GM18519 (cell line): ENCODE measurements at regions not wholly inside any gene's neighbourhood (a gene's known extent, or its start where the extent isn't known, plus 50 kb on each side); places are given as distances from the start of the nearest gene placed in this dataset.

Source experiments
- ATAC-seq: cut with Tn5 transposase; IDR thresholded peaks from one replicate; pipeline ENCODE4 v1.9.1; 2021; ENCODE audit warnings: mild to moderate bottlenecking, moderate library complexity; ENCODE audit not compliant: unreplicated experiment, low FRiP score

DNA sequence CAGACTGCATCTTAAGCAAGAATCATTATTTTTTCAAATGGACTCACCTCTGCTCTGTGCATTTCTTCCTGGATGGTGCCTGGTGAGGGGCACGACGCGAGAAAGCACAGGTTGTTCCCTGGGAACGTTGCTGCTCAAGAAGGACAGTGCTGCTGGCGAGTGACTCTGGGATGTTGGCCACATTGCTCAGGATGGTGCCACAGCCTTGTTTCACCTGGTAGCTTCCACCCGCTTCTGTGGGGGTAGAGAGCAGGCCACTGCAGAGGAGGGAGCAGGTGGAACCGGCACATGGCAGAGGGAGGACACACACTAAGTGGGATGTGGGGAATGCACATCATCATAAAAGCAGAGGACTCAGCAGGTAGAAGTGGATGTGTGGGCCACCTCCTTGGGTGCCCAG is 444.7 kb downstream of the TCERG1L start:
- no peak for ATAC-seq

DNA sequence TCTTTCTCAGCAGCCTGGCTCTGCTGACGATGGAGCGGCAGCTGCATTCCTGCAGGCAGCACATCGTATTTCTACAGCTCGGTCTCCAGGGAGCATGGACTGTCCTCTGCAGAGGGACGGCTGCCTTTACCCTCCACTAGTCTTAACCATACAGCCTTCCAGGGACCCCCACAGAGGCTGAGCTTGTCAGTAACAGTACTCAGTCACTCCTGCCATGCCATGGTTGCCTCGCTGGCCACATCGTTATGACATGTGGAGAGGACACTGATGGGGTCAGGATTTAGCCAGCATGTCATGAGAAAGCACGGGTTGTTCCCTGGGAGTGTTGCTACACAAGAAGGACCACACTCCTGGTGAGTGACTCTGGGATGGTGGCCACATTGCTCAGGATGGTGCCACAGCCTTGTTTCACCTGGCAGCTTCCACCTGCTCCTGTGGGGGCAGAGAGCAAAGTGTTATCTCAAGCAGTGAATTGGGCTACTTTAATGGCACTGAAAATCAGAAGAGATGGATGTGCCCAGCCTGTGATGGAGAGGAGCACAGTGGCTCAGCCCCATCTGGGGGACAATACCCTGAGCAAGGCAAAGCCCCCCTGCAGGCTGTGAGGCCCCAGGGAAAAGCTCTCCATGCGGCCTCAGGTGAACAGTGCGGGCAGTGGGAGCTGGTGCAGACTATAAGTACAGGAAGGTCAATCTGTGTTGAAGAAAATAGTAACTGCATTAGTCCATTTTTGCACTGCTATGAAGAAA is 443.9 kb downstream of the TCERG1L start:
- ATAC-seq: no peak

DNA sequence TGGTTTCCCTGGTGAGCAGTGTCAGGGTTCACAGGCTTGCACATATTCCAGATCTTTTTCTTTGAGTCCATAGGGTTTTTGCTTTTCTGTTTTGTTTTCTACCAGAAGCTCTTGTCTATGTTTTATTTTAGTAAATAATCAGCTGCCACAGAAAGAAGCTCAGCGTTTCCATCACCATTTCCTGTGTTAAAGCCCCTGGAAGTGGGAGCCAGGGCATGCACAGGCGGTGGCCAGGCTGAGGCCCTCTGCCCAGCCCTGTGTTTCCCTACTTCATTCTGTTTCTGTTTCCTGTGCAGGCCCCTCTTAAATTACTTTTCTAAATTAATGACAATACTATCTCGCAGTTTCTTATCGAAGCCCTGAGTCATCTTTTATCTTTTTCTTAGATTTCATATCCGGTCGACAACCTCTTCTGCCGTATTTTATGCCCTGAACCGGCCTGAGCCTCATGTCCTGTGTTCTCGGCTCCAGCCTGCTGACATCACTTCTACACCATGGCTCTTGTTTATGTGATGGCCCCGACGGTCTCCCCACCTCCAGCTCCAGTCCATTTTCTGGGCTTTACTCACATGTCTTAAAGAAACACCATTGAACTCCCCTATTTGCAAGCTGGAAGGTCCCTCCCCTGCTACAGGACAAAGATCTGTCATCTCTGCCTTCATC is 442.2 kb downstream of the TCERG1L start:
- no peak for ATAC-seq

DNA sequence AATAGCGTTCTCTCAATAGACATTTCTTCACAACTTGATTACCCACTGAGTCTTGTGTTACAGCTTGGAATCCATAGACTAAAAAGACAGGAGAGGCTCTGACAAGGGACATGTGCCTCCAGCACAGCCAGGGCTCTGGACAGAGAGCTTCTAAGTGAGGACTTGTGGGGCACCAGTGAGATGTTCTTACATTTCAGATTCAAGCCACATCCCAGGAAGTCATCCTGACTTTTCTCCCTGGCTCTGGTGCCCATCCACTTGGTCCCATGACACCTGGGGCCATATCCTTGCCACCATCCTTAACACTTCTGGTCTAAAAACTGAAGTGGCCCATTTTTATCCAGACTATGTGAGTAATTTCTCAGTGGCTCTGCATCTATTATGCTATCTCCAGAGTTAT is 440.1 kb downstream of the TCERG1L start:
- no peak for ATAC-seq

DNA sequence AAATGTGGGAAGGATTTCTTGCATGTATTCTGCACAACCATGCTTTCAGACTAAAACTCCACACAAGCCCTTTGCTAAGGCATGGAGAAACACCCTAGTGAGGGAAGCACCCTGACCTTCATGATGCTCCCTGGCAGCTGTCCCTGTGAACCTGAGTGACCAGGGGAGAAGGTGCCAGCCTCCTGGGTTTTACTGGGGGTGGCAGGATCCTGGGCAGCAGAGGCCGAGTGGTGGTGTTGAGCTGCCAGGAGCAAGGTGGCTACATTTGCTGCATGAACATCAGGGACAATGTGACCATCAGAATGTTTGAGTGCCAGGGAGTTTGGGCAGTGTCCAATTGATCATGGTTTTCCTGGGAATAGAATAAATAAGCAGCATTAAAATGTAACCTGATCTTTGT is 437.9 kb downstream of the TCERG1L start:
- no peak for ATAC-seq

DNA sequence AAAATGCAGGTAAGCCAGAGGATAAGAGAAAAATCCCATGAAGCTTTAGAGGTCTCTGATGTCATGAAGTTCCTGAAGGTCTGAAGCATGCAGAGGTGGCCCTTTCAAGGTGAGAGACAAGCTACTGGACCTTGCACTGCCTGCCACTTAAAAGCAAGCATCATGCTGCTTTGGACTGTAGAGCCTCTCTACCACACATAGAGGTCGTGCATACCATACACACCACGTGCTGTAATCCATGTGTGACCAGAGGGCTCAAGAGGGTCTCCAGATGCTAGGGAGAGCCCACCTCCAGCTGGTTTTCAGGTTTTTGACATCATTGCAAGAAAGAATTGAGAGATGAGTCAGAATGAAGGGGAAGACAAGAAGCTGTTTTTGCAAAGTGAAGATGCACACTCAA is 436.4 kb downstream of the TCERG1L start:
- no peak for ATAC-seq

DNA sequence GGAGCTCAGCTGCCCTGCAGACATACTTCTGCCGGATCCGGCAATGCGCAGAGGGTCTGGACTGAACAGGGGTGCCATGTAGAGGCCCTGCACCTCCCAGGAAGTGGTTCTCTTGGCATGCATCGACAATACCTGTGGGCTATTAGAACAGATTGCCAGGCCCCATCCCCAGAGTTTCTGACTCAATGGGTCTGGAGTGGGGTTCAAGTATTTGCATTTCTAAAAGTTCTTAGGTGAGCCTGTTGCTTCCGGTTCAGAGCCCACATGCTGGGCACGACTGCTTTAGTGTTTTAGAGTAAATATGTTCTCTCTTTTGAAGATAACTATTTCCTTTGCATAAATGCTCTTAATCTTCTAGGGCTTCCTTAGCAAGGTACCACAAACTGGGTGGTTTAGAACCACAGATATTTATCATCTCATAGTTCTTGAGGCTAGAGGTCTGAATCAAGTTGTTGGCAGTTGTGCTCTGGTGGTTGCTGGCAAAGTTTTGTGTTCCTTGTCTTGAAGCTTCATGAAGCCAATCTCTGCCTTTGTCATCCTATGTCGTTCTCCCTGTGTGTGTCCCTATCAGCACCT is 435.5 kb downstream of the TCERG1L start:
- no peak for ATAC-seq

DNA sequence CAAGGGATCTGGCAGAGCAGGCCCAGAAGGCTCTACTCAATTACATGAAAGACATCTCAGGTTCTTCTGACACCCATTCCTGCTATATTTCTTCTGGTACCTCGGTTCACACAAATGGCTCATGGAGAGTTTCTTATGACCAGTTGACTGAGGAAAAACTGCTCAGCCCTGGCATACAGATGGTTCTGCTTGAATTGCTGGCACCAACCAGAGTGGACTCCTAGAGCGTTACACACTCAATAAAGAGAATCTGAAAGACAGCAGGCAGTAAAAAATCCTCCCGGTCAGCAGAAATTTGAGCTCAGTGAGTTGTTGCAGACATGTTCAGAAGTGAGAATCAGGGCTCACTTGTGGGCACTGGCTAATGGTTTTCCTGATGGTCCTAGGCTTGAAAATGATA is 434.4 kb downstream of the TCERG1L start:
- no peak for ATAC-seq

DNA sequence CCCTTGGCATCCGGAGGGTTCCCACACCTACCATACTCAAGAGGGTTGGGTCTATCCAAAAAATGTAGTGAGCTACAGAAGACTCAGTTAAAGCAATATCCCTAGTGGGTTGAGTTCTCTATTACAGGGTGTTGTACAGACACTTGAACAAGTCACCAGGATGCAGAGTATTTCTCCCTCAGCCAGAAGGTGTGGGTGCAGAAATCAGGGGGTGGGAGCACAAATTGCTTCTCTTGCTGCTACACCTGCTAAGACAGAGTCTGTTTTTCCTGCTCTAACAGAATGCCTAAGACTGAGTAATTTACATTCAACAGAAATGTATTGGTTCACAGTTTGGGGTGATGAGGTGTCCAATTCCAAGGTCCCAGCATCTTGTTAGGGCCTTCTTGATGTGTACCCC is 433.4 kb downstream of the TCERG1L start:
- no peak for ATAC-seq

DNA sequence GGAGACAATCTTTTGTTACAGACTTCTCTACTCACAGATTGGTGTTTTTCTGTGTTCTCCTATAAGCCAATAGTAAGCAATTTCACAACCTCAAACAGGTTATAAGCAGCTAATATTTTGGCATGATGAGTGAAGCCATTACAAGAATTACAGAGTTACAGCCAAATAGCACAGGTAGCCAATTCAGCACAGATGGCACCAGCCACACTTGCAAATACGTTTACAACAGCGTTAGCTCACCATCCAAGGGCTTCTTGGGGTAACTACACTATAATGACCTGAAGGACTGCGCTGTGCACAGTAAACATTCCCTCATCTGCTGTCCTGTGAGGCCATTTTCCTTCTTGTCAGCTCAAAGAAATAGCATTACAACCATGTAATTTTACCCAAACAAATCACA is 428.6 kb downstream of the TCERG1L start:
- no peak for ATAC-seq

DNA sequence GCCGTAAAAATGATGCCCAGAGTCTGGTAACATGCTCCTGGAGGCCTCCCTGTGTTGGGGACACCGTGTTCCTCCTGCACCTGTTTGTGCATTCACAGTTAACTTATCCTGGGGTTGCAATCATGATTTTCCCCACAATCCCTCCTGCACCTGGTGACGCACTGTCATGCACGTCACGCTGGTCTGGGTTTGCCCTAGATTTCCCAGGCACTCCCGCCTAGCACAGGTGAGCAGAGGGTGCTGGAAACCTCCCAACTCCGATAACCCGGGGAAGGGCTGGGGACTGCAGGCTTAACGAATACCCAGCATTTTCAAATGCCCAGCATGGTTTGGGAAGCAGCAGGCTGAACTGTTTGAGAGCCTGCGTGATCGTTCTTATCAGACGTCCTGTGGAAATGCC is 427.1 kb downstream of the TCERG1L start:
- ATAC-seq: no peak

DNA sequence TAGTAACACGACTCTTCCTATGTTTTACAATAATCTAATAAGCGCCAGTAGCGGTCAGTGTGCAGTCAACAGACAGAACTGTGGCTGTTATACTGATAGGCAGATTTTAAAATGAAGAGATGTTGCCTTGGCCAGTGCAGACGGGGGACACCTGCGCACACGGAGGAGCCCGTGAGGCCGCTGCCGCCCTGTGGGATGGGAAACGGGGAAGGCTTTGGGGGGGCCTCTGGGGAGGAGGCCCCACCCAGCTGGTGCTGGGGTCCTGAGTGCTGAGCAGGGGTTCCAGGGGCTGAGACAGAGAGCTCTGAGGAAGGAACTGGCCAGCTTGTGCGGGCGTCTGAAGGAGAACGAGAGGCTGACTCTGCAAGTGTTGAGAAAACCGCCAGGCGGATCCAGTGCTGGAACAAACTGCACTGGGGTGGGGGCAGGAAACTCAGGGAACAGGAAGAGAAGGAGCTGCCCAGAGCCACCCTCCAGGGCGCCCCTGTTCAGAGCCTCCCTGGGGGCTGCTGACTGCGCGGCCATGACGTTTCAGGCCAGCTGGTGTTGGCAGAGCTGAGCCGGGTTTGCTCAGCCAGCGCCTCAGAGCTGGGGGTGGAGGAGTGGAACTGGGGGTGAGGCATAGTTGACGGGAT is 426.4 kb downstream of the TCERG1L start:
- ATAC-seq: no peak

DNA sequence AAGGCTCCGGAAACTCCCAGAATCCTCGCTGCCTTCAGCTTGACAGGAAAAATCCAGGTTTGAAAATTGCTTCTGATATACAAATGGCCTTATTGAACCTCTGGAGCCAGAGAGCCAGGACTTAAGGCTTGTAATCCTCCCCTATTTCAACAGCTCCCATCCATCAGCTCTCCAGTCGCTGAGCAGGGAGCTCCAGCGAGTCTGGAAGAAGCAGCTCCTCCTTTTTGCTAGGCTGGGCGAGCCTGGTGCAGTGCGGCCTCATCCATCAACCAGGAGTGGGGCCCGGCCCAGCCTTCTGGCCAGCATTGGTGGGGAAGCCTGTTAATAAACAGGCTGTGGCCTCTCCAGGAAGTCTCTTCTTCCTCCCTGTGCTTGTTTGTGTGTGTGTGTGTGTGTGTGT is 424.4 kb downstream of the TCERG1L start:
- no peak for ATAC-seq

DNA sequence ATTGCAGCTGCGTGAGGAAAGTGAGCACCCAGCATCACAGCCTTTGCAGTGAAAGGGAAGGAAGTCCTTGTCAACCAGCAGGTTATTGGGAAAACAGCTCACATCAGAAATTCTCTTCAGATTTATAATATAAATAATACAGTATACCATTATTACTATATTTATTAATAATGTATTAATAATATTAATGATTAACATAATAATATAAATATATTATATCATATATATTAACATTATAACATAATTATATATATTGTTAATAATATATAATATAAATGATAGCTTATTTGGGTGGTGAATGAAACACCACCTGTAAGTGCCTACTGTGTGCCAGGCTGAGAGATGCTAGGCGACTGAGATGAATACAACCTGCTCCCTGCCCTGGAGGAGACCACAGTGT is 423.0 kb downstream of the TCERG1L start:
- no peak for ATAC-seq

DNA sequence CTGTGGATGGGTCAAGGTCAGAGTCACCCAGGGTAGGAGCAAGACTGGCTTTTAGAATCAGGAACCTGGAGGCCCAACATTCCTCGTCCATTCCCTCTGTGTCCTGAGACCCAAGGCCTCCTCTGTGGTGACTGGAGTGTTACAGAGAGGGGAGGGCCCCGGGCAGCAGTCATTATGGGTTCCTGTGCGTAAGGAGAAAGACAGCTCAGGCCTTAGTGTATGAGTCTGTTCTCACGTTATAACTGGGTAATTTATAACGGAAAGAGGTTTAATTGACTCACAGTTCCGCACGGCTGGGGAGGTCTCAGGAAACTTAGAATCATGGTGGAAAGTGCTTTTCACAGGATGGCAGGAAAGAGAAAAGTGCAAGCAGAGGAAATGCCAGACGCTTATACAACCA is 422.3 kb downstream of the TCERG1L start:
- no peak for ATAC-seq

DNA sequence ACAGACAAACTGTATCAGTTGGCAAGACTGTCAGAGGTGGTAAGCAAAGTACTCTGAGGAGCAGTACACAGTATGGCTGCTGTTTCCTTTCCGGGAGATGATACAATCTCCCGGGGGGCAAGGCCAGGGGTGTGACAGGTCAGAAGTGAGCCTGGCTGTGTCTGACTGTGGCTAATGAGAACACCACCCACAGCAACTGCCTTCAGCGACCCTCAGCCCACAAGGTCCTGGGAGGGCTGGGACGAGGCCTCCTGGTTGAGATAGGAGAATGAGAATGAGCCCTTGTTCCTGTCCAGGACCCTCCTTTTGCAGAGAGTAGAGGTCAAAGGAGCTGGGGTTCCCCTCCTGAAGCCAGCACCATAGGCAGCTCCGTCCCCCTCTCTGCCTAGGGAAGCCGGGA is 421.7 kb downstream of the TCERG1L start:
- no peak for ATAC-seq

DNA sequence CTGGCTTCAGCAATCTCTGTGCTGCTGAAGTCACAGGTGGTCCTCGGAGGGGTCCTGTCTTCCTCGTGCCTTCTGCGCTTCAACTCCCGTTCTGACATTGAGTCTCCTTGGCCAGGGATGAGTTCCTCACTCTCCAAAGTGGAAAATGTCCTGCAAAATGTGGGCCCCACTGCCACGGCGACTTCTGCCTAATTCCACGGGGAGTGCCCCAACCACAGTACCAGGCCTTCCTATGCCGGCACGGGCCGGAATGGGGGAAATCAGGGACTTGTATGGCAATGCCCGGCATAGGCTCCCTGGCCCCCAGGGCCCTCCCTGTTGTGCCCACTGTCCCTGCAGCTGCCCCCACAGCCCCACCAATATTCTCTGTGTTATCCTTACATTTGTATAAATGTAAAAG is 420.5 kb downstream of the TCERG1L start:
- ATAC-seq: no peak

DNA sequence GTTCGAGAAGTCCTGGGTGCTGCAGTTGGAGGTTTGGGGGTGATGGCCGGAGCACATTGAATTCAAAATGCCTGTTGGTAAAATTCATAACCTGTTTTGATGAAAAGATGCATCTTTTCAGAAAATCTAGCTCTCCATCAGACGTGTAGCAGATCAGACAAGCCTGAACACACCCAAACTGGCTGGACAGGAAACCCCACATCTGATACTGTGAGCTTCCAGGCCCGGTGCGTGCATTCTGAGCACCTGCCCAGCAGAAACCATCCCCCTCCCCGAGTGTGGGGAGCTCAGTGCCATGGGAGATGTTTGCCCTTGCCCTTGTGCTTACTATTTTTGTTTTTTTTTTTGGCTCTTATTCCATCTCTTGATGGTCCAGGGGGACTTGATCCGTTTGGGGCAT is 417.1 kb downstream of the TCERG1L start:
- ATAC-seq: no peak

DNA sequence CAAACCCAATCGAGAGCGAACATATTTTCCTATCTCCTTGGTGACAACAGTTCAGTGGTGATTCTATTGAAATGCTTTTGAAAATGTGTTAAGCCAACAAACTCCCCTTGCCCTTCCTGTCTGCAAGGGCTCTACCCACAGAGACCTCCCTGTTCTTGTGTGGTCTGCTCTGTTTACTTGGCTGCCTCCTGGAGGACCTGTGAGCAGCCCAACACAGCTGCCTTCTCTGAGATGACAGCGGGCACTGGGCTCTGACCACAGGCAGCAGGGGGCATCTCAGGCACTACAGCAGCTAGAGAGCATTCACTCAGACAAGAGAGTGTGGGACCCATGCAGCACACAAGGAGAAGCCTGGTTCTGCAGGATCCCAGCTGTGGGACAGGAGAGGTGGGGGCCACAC is 416.4 kb downstream of the TCERG1L start:
- no peak for ATAC-seq

DNA sequence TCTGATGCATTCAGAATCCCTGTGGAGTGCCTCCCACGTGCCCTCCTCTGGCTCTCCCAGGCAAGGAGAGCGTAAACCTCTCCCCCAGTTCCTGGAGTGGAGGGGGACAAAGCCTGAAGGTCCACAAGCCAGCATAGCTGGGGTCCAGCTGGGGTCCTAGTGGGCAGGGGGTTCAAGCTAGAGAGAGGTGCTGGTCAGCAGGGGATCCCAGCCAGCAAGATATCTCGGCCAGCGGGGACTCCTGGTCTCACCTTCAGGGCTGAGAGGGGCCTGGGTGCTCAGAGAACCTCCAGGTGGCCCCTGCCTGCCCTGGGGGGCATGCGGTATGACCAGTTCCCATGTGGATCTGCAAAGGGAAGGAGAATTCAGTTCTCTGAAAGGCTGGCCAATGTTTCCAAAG is 413.7 kb downstream of the TCERG1L start:
- no peak for ATAC-seq

DNA sequence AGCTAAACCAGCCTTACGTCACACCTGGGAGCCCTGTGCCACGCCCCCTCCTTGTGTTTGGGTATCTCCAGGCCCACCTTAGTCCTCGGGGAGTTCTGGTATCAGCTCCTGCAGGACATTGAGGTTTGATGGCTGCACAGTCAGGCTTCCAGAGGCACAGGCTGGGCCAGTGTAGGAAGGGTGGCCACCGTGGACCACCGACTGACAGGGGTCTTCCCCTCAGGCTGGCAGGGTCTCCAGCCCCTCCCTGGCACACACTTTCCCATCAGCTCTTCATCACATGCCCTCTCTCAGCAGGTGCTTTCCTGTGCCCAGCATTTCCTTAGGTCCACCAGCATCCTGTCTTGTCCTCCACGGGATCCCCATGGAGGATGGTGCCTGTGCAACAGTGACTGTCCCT is 413.1 kb downstream of the TCERG1L start:
- ATAC-seq: no peak

DNA sequence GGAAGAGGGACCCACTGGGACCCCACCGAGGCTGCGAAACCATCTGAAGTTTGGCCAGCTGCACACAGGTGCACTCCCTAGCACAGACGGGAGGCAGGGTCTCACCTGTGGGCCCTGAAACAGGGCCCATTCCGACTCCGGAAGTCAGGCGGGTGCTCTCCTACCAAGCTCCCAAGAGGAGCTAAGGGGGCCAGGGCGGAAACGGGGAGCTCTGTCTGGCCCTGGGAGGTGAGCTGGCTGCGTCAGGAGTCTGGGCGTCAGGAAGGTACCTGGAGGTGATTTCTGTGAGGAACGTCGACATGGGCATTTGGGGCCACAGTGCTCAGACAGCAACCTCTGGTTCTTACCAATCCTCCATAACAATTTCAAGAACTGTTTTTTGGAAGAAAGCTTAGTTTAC is 411.7 kb downstream of the TCERG1L start:
- no peak for ATAC-seq
